ENCODE measurements at regions not wholly inside any gene's neighbourhood (a gene's known extent, or its start where the extent isn't known, plus 50 kb on each side); places are given as distances from the start of the nearest gene placed in this dataset.

- TF ChIP-seq CTCF (IDR thresholded peaks at IDR 0.05; ENCODE audit: low read depth, low read length): no peak
- TF ChIP-seq MYC (IDR thresholded peaks at IDR 0.05; ENCODE audit: low read depth, low read length): no peak
- no peak for TF ChIP-seq POLR2A (IDR thresholded peaks at IDR 0.05; ENCODE audit: extremely low read depth, insufficient read length)
- TF ChIP-seq MAX (IDR thresholded peaks at IDR 0.05; ENCODE audit: low read depth, low read length): no peak
- no peak overlapping the region for H3K4me3 ChIP-seq (ENCODE audit: low read depth, low read length)
- DNase-seq (ENCODE audit: low read depth): no peak
Observed at GRCh38 chrX:15073313-15073712, 196.6 kb downstream of the ASB9 start.

GRCh38 chrX:15072880-15073279 is 197.0 kb downstream of the ASB9 start:
- no peak for TF ChIP-seq POLR2A (IDR thresholded peaks at IDR 0.05; ENCODE audit: extremely low read depth, insufficient read length)
- no peak for TF ChIP-seq MYC (IDR thresholded peaks at IDR 0.05; ENCODE audit: low read depth, low read length)
- TF ChIP-seq MAX (IDR thresholded peaks at IDR 0.05; ENCODE audit: low read depth, low read length): no peak
- TF ChIP-seq CTCF (IDR thresholded peaks at IDR 0.05; ENCODE audit: low read depth, low read length): no peak
- DNase-seq (ENCODE audit: low read depth): no peak
- no peak overlapping the region for H3K4me3 ChIP-seq (ENCODE audit: low read depth, low read length)

- TF ChIP-seq MAX (IDR thresholded peaks at IDR 0.05; ENCODE audit: low read depth, low read length): no peak
- no peak for TF ChIP-seq CTCF (IDR thresholded peaks at IDR 0.05; ENCODE audit: low read depth, low read length)
- TF ChIP-seq POLR2A (IDR thresholded peaks at IDR 0.05; ENCODE audit: extremely low read depth, insufficient read length): no peak
- TF ChIP-seq MYC (IDR thresholded peaks at IDR 0.05; ENCODE audit: low read depth, low read length): no peak
- no peak overlapping the region for H3K4me3 ChIP-seq (ENCODE audit: low read depth, low read length)
- DNase-seq (ENCODE audit: low read depth): no peak
Observed at GRCh38 chrX:15072259-15072658, 197.6 kb downstream of the ASB9 start.

- no peak for DNase-seq (ENCODE audit: low read depth)
- TF ChIP-seq MYC (IDR thresholded peaks at IDR 0.05; ENCODE audit: low read depth, low read length) (no peak), CTCF (IDR thresholded peaks at IDR 0.05; ENCODE audit: low read depth, low read length) (no peak), POLR2A (IDR thresholded peaks at IDR 0.05; ENCODE audit: extremely low read depth, insufficient read length) (no peak), MAX (IDR thresholded peaks at IDR 0.05; ENCODE audit: low read depth, low read length) (no peak)
- H3K4me3 ChIP-seq (ENCODE audit: low read depth, low read length): no peak overlapping the region
Observed at GRCh38 chrX:15059474-15059873, 186.3 kb downstream of the MOSPD2 start.

GRCh38 chrX:15056044-15056443 is 182.8 kb downstream of the MOSPD2 start:
- no peak overlapping the region for H3K4me3 ChIP-seq (ENCODE audit: low read depth, low read length)
- DNase-seq (ENCODE audit: low read depth): no peak
- TF ChIP-seq MYC (IDR thresholded peaks at IDR 0.05; ENCODE audit: low read depth, low read length) (no peak), CTCF (IDR thresholded peaks at IDR 0.05; ENCODE audit: low read depth, low read length) (no peak), MAX (IDR thresholded peaks at IDR 0.05; ENCODE audit: low read depth, low read length) (no peak), POLR2A (IDR thresholded peaks at IDR 0.05; ENCODE audit: extremely low read depth, insufficient read length) (no peak)

All from NB4 (cell line).